Neural crest cell (in vitro differentiated cells): ENCODE measurements at regions not wholly inside any gene's neighbourhood (a gene's known extent, or its start where the extent isn't known, plus 50 kb on each side); places are given as distances from the start of the nearest gene placed in this dataset.
"Not testable (repeated sequence)": the region's sequence is repeated elsewhere in the genome, so short reads cannot be mapped to it uniquely, and the experiment has no call there.

Experiments
- DNase-seq: peaks from one replicate; pipeline ENCODE4 v3.0.0; 2021; ENCODE audit warnings: low read depth, mixed read lengths, low spot score
- H3K27ac Mint-ChIP-seq: one replicate; pipeline ENCODE4 v1.8.0; 2021; ENCODE audit warnings: mild to moderate bottlenecking, mixed read lengths; ENCODE audit not compliant: unreplicated experiment
- H3K27me3 Mint-ChIP-seq: 2 replicates; pipeline ENCODE4 v1.8.0; 2021; ENCODE audit warnings: low read depth, mild to moderate bottlenecking, mixed read lengths
- H3K36me3 Mint-ChIP-seq: 2 replicates; pipeline ENCODE4 v1.8.0; 2021; ENCODE audit warnings: low read depth, mild to moderate bottlenecking, mixed read lengths
- H3K4me1 Mint-ChIP-seq: 2 replicates; pipeline ENCODE4 v1.8.0; 2021; ENCODE audit warnings: mixed read lengths
- H3K4me3 Mint-ChIP-seq: one replicate; pipeline ENCODE4 v1.8.0; 2021; ENCODE audit warnings: mild to moderate bottlenecking, mixed read lengths
- H3K9me3 Mint-ChIP-seq: 2 replicates; pipeline ENCODE4 v1.8.0; 2021; ENCODE audit warnings: mixed read lengths
- TF ChIP-seq, protein P1 (sequence below): fragments of 200-600 bp; sonication (generic); conservative IDR thresholded peaks from 2 replicates; pipeline ENCODE4 v1.5.0; 2021; ENCODE audit warnings: antibody characterized with exemption, mild to moderate bottlenecking

DNA sequence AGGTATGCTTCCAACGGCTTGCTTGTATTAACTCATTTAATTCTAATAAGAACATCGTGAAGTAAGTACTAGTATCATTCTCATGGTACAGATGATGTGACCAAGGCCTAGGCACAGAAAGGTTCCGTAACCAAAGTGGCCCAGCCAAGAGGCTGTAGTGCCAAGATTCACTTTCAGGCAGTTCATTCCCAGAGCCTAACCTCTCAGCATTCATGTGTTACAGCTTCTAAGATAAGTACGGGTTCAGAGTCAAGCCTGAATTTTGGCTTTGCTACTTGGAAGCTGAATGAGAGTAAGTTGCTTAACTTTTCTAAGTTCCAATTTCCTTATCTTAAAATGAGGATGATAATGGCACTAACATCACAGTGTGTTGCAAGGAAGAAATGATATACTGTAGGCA lies 379.9 kb downstream of the AEBP2 start:
- TF ChIP-seq, protein P1, sequence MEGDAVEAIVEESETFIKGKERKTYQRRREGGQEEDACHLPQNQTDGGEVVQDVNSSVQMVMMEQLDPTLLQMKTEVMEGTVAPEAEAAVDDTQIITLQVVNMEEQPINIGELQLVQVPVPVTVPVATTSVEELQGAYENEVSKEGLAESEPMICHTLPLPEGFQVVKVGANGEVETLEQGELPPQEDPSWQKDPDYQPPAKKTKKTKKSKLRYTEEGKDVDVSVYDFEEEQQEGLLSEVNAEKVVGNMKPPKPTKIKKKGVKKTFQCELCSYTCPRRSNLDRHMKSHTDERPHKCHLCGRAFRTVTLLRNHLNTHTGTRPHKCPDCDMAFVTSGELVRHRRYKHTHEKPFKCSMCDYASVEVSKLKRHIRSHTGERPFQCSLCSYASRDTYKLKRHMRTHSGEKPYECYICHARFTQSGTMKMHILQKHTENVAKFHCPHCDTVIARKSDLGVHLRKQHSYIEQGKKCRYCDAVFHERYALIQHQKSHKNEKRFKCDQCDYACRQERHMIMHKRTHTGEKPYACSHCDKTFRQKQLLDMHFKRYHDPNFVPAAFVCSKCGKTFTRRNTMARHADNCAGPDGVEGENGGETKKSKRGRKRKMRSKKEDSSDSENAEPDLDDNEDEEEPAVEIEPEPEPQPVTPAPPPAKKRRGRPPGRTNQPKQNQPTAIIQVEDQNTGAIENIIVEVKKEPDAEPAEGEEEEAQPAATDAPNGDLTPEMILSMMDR, result no peak
- Mint-ChIP-seq H3K4me1 (no peaks in the 10 kb centered on the region), H3K27me3 (no peaks in the 10 kb centered on the region), H3K36me3 (peaks cover under 1% of the 10 kb centered on the region), H3K9me3 (peaks cover 9% of the 10 kb centered on the region), H3K27ac (no peak overlapping the region), H3K4me3 (no peak overlapping the region)
- no peak for DNase-seq

- no peak overlapping the region for H3K4me3 Mint-ChIP-seq
- H3K4me1 Mint-ChIP-seq, result no peaks in the 10 kb centered on the region
- H3K36me3 Mint-ChIP-seq, result no peaks in the 10 kb centered on the region
- peaks cover 9% of the 10 kb centered on the region for H3K9me3 Mint-ChIP-seq
- TF ChIP-seq, protein P1, result no peak
- no peak for DNase-seq
- no peaks in the 10 kb centered on the region for H3K27me3 Mint-ChIP-seq
- H3K27ac Mint-ChIP-seq, result no peak overlapping the region
These were observed 383.2 kb downstream of the AEBP2 start for GRCh38 chr12:19822476-19822875.

DNA sequence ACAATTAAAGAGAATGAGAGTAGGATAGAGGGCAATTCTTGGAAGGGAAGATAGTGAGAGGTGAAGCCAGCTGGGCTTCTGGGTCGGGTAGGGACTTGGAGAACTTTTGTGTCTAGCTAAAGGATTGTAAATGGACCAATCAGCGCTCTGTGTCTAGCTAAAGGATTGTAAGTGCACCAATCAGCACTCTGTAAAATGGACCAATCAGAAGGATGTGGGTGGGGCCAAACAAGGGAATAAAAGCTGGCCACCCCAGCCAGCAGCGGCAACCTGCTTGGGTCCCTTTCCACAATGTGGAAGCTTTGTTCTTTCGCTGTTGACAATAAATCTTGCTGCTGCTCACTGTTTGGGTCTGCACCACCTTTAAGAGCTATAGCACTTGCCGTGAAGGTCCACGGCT lies 384.0 kb downstream of the AEBP2 start:
- H3K36me3 Mint-ChIP-seq, H3K27ac Mint-ChIP-seq, H3K27me3 Mint-ChIP-seq, H3K4me1 Mint-ChIP-seq, DNase-seq, H3K4me3 Mint-ChIP-seq, H3K9me3 Mint-ChIP-seq: not testable (repeated sequence)

- Mint-ChIP-seq H3K4me3 (no peak overlapping the region), H3K4me1 (no peaks in the 10 kb centered on the region), H3K27ac (no peak overlapping the region), H3K9me3 (peaks cover 9% of the 10 kb centered on the region), H3K36me3 (no peaks in the 10 kb centered on the region), H3K27me3 (no peaks in the 10 kb centered on the region)
- TF ChIP-seq, protein P1, result no peak
- no peak for DNase-seq
These were observed 387.8 kb downstream of the AEBP2 start for GRCh38 chr12:19826980-19827550.

DNA sequence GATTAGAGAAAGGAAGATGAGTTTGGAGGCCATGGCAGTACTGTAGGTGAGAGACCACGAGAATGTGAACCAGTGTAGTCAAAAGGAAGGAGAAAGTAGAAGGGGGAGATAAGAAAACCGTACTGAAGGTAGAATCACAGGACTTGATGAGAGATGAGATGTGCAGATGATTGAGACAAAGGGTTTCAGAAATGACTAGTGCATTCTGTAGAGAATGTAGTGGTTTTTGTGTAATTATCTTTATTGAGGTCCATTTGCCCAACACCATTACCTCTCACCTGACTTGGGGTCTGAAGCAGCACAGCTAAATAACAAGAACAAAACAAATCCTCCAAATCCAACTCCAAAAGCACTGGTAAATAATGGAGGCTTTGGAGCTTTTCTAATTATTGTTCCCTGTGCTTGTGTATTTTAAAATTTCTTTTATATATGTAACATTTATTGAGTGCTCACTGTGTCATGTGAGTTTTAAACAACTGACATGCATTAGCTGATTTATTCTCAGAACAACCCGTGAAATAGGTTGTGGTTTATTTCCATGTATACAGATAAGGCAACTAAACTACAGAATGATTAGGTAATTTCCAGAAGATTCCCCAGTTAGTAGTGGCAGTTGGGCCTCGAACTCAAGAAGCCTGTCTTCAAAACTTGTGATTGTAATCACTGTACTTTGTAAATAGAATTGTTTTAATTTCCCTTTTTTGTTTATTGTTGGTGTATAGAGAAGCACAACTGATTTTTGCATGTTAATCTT lies 390.0 kb downstream of the AEBP2 start:
- Mint-ChIP-seq H3K27me3 (no peaks in the 10 kb centered on the region), H3K27ac (no peak overlapping the region), H3K4me1 (no peaks in the 10 kb centered on the region), H3K4me3 (no peak overlapping the region), H3K9me3 (no peaks in the 10 kb centered on the region), H3K36me3 (no peaks in the 10 kb centered on the region)
- TF ChIP-seq, protein P1, result no peak
- no peak for DNase-seq

DNA sequence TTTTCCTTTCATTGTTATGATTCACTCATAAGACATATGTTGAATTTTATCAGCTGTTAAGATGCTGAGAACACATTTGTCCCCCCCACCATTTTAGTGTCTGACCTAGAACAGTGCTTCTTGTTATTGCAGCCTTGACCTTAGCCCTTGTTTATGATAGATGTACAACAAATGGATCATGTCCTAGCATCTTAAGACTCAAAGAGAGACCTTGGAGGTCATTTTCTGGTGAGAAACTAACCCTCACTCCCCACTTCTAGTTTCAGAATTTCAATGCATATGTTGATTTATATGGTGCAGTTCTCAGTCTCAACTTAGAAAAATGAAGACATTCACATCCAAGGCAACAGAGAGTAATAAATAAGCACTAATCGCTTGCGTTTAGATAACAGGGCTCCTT lies 391.2 kb downstream of the AEBP2 start:
- TF ChIP-seq, protein P1, result no peak
- Mint-ChIP-seq H3K27ac (no peak overlapping the region), H3K4me3 (no peak overlapping the region), H3K36me3 (no peaks in the 10 kb centered on the region), H3K27me3 (no peaks in the 10 kb centered on the region), H3K4me1 (no peaks in the 10 kb centered on the region), H3K9me3 (no peaks in the 10 kb centered on the region)
- no peak for DNase-seq
